Activated CD4-positive, alpha-beta T cell treated with anti-CD3 and anti-CD28 coated beads, Interleukin-2, amount 10 ng/mL, durations not matched to agents 7 days and 5 days (primary cell): ENCODE measurements at regions not wholly inside any gene's neighbourhood (a gene's known extent, or its start where the extent isn't known, plus 50 kb on each side); places are given as distances from the start of the nearest gene placed in this dataset.

Source experiments
- CTCF ChIA-PET: fragments of 350-600 bp; sonication (Branson Sonifier 250); formaldehyde crosslinking; loops from one replicate; lab custom pipeline; 2021; ENCODE audit warnings: antibody characterized with exemption; lab: Charles Lee
- POLR2A ChIA-PET: fragments of 350-600 bp; sonication (Branson Sonifier 250); formaldehyde crosslinking; loops from one replicate; lab custom pipeline; 2021; ENCODE audit warnings: antibody characterized with exemption; lab: Charles Lee
- DNase-seq: peaks from one replicate; pipeline ENCODE4 v3.0.0-alpha.2; 2020
- H3K27ac Mint-ChIP-seq: one replicate; pipeline ENCODE4 v1.8.0; 2021; ENCODE audit warnings: mild to moderate bottlenecking, moderate library complexity, mixed read lengths
- H3K27me3 Mint-ChIP-seq: one replicate; pipeline ENCODE4 v1.8.0; 2021; ENCODE audit warnings: mixed read lengths
- H3K36me3 Mint-ChIP-seq: one replicate; pipeline ENCODE4 v1.8.0; 2021; ENCODE audit warnings: low read depth, mixed read lengths
- H3K4me1 Mint-ChIP-seq: one replicate; pipeline ENCODE4 v1.8.0; 2021; ENCODE audit warnings: mixed read lengths
- H3K4me3 Mint-ChIP-seq: one replicate; pipeline ENCODE4 v1.8.0; 2021; ENCODE audit warnings: mild to moderate bottlenecking, moderate library complexity, mixed read lengths
- H3K9me3 Mint-ChIP-seq: one replicate; pipeline ENCODE4 v1.8.0; 2021; ENCODE audit warnings: mixed read lengths

GRCh38 chr4:89619206-89619962 is 217.6 kb downstream of the SNCA start:
- Mint-ChIP-seq H3K4me3 (peak overlapping the region; percentile 54), H3K9me3 (peaks cover 6% of the 10 kb centered on the region), H3K27ac (peak overlapping the region; percentile 92), H3K36me3 (peaks cover 2% of the 10 kb centered on the region), H3K27me3 (no peaks in the 10 kb centered on the region), H3K4me1 (peaks cover 51% of the 10 kb centered on the region)
- peak; percentile 53 for DNase-seq
- ChIA-PET POLR2A (no interaction called here), CTCF (interaction anchor here (0.8 kb wide), 1 partner anchor 10 kb away, joined by 3 read pairs; no protein-coding TSS in a partner anchor)

GRCh38 chr4:89618151-89618550 is 218.8 kb downstream of the SNCA start:
- H3K4me3 Mint-ChIP-seq = no peak overlapping the region
- H3K9me3 Mint-ChIP-seq = peaks cover 15% of the 10 kb centered on the region
- CTCF ChIA-PET = no interaction called here
- H3K36me3 Mint-ChIP-seq = peaks cover 12% of the 10 kb centered on the region
- no peak for DNase-seq
- POLR2A ChIA-PET = no interaction called here
- peak overlapping the region; percentile 92 for H3K27ac Mint-ChIP-seq
- H3K4me1 Mint-ChIP-seq = peaks cover 59% of the 10 kb centered on the region
- peaks cover 4% of the 10 kb centered on the region for H3K27me3 Mint-ChIP-seq

GRCh38 chr4:89617317-89617716 is 219.6 kb downstream of the SNCA start:
- peaks cover 20% of the 10 kb centered on the region for H3K36me3 Mint-ChIP-seq
- DNase-seq = no peak
- H3K9me3 Mint-ChIP-seq = peaks cover 23% of the 10 kb centered on the region
- POLR2A ChIA-PET = no interaction called here
- H3K4me3 Mint-ChIP-seq = no peak overlapping the region
- peaks cover 67% of the 10 kb centered on the region for H3K4me1 Mint-ChIP-seq
- CTCF ChIA-PET = no interaction called here
- H3K27me3 Mint-ChIP-seq = peaks cover 4% of the 10 kb centered on the region
- H3K27ac Mint-ChIP-seq = no peak overlapping the region

GRCh38 chr4:89616382-89616781 is 220.6 kb downstream of the SNCA start:
- ChIA-PET POLR2A (no interaction called here), CTCF (no interaction called here)
- H3K36me3 Mint-ChIP-seq = peaks cover 29% of the 10 kb centered on the region
- peaks cover 27% of the 10 kb centered on the region for H3K9me3 Mint-ChIP-seq
- DNase-seq = no peak
- peaks cover 66% of the 10 kb centered on the region for H3K4me1 Mint-ChIP-seq
- peaks cover 4% of the 10 kb centered on the region for H3K27me3 Mint-ChIP-seq
- no peak overlapping the region for H3K4me3 Mint-ChIP-seq
- H3K27ac Mint-ChIP-seq = no peak overlapping the region

GRCh38 chr4:89615051-89615450 is 221.9 kb downstream of the SNCA start:
- H3K4me1 Mint-ChIP-seq = peaks cover 74% of the 10 kb centered on the region
- H3K9me3 Mint-ChIP-seq = peaks cover 32% of the 10 kb centered on the region
- POLR2A ChIA-PET = no interaction called here
- CTCF ChIA-PET = no interaction called here
- no peak overlapping the region for H3K27ac Mint-ChIP-seq
- H3K36me3 Mint-ChIP-seq = peaks cover 38% of the 10 kb centered on the region
- no peak for DNase-seq
- no peak overlapping the region for H3K4me3 Mint-ChIP-seq
- H3K27me3 Mint-ChIP-seq = peaks cover 4% of the 10 kb centered on the region

GRCh38 chr4:89614155-89614554 is 222.8 kb downstream of the SNCA start:
- Mint-ChIP-seq H3K4me1 (peaks cover 65% of the 10 kb centered on the region), H3K36me3 (peaks cover 40% of the 10 kb centered on the region), H3K4me3 (no peak overlapping the region), H3K9me3 (peaks cover 32% of the 10 kb centered on the region), H3K27ac (no peak overlapping the region), H3K27me3 (peaks cover 4% of the 10 kb centered on the region)
- ChIA-PET POLR2A (no interaction called here), CTCF (interaction anchor here (0.6 kb wide), 1 partner anchor 660 kb away, joined by 3 read pairs; no protein-coding TSS in a partner anchor)
- DNase-seq = no peak

GRCh38 chr4:89610236-89610635 is 226.7 kb downstream of the SNCA start:
- DNase-seq = no peak
- peaks cover 36% of the 10 kb centered on the region for H3K4me1 Mint-ChIP-seq
- H3K9me3 Mint-ChIP-seq = peaks cover 36% of the 10 kb centered on the region
- H3K27ac Mint-ChIP-seq = no peak overlapping the region
- POLR2A ChIA-PET = no interaction called here
- peaks cover 40% of the 10 kb centered on the region for H3K36me3 Mint-ChIP-seq
- CTCF ChIA-PET = no interaction called here
- H3K4me3 Mint-ChIP-seq = no peak overlapping the region
- H3K27me3 Mint-ChIP-seq = peaks cover 7% of the 10 kb centered on the region

GRCh38 chr4:89609756-89610155 is 227.2 kb downstream of the SNCA start:
- Mint-ChIP-seq H3K4me3 (no peak overlapping the region), H3K27me3 (peaks cover 9% of the 10 kb centered on the region), H3K36me3 (peaks cover 40% of the 10 kb centered on the region), H3K9me3 (peaks cover 36% of the 10 kb centered on the region), H3K4me1 (peaks cover 36% of the 10 kb centered on the region), H3K27ac (no peak overlapping the region)
- POLR2A ChIA-PET = no interaction called here
- no peak for DNase-seq
- CTCF ChIA-PET = interaction anchor here (0.8 kb wide), 1 partner anchor 9 kb away, joined by 3 read pairs; no protein-coding TSS in a partner anchor

- H3K4me1 Mint-ChIP-seq = no peaks in the 10 kb centered on the region
- peaks cover 14% of the 10 kb centered on the region for H3K27me3 Mint-ChIP-seq
- peaks cover 7% of the 10 kb centered on the region for H3K36me3 Mint-ChIP-seq
- H3K9me3 Mint-ChIP-seq = peaks cover 10% of the 10 kb centered on the region
- DNase-seq = no peak
- ChIA-PET POLR2A (no interaction called here), CTCF (no interaction called here)
- no peak overlapping the region for H3K4me3 Mint-ChIP-seq
- no peak overlapping the region for H3K27ac Mint-ChIP-seq
Measured at GRCh38 chr4:89604951-89605350, 232.0 kb downstream of the SNCA start.

GRCh38 chr4:89599026-89599425 is 237.9 kb downstream of the SNCA start:
- no peaks in the 10 kb centered on the region for H3K4me1 Mint-ChIP-seq
- ChIA-PET POLR2A (no interaction called here), CTCF (no interaction called here)

GRCh38 chr4:89598602-89599001 is 238.4 kb downstream of the SNCA start:
- ChIA-PET POLR2A (no interaction called here), CTCF (no interaction called here)
- H3K36me3 Mint-ChIP-seq = peaks cover 2% of the 10 kb centered on the region
- H3K27me3 Mint-ChIP-seq = peaks cover 5% of the 10 kb centered on the region
- no peak overlapping the region for H3K27ac Mint-ChIP-seq
- H3K9me3 Mint-ChIP-seq = peaks cover 3% of the 10 kb centered on the region
- no peak for DNase-seq
- H3K4me1 Mint-ChIP-seq = no peaks in the 10 kb centered on the region
- H3K4me3 Mint-ChIP-seq = no peak overlapping the region

More at GRCh38 chr4:89599026-89599425, 237.9 kb downstream of the SNCA start:
- Mint-ChIP-seq H3K9me3 (peaks cover 4% of the 10 kb centered on the region), H3K27ac (no peak overlapping the region), H3K36me3 (peaks cover 3% of the 10 kb centered on the region), H3K27me3 (peaks cover 6% of the 10 kb centered on the region), H3K4me3 (no peak overlapping the region)
- no peak for DNase-seq

GRCh38 chr4:89595125-89595789 is 241.7 kb downstream of the SNCA start:
- POLR2A ChIA-PET = no interaction called here
- no peaks in the 10 kb centered on the region for H3K27me3 Mint-ChIP-seq

GRCh38 chr4:89590128-89590527 is 246.8 kb downstream of the SNCA start:
- ChIA-PET POLR2A (interaction anchor here (0.7 kb wide), 1 partner anchor 407 kb away, joined by 3 read pairs; no protein-coding TSS in a partner anchor), CTCF (no interaction called here)
- no peak overlapping the region for H3K27ac Mint-ChIP-seq
- no peaks in the 10 kb centered on the region for H3K4me1 Mint-ChIP-seq
- H3K27me3 Mint-ChIP-seq = peaks cover 3% of the 10 kb centered on the region
- peaks cover 5% of the 10 kb centered on the region for H3K9me3 Mint-ChIP-seq
- H3K4me3 Mint-ChIP-seq = no peak overlapping the region
- no peak for DNase-seq
- no peaks in the 10 kb centered on the region for H3K36me3 Mint-ChIP-seq

More at GRCh38 chr4:89595125-89595789, 241.7 kb downstream of the SNCA start:
- H3K9me3 Mint-ChIP-seq = peaks cover 5% of the 10 kb centered on the region
- CTCF ChIA-PET = no interaction called here
- no peak for DNase-seq
- H3K27ac Mint-ChIP-seq = no peak overlapping the region
- H3K4me3 Mint-ChIP-seq = no peak overlapping the region
- H3K4me1 Mint-ChIP-seq = no peaks in the 10 kb centered on the region
- H3K36me3 Mint-ChIP-seq = no peaks in the 10 kb centered on the region
